Retinal pigment epithelial cell (primary cell): ENCODE measurements at regions not wholly inside any gene's neighbourhood (a gene's known extent, or its start where the extent isn't known, plus 50 kb on each side); places are given as distances from the start of the nearest gene placed in this dataset.

Experiments used
- DNase-seq: peaks from one replicate; pipeline ENCODE4 v3.0.0-alpha.2; 2010; ENCODE audit warnings: low read depth
- H3K4me3 ChIP-seq: 2 replicates; pipeline ENCODE4 v1.5.1; 2011; ENCODE audit warnings: mild to moderate bottlenecking, low read length, control low read depth, moderate library complexity
- CTCF ChIP-seq: conservative IDR thresholded peaks from 2 replicates; pipeline ENCODE4 v1.5.1; 2011; ENCODE audit warnings: low read depth, low read length, control low read depth, inconsistent platforms

- no peak overlapping the region for H3K4me3 ChIP-seq
- DNase-seq = no peak
- no peak for TF ChIP-seq CTCF
Measured at GRCh38 chr2:238629064-238629463, 202.3 kb downstream of the ASB1 start.

- TF ChIP-seq CTCF = no peak
- H3K4me3 ChIP-seq = no peak overlapping the region
- DNase-seq = no peak
Measured at GRCh38 chr2:238631491-238632180, 204.9 kb downstream of the ASB1 start.

GRCh38 chr2:238632181-238633060 is 205.7 kb downstream of the ASB1 start:
- TF ChIP-seq CTCF = no peak
- H3K4me3 ChIP-seq = no peak overlapping the region
- no peak for DNase-seq

GRCh38 chr2:238633426-238634328 is 206.9 kb downstream of the ASB1 start:
- no peak overlapping the region for H3K4me3 ChIP-seq
- no peak for TF ChIP-seq CTCF
- no peak for DNase-seq

GRCh38 chr2:238634701-238635357 is 208.1 kb downstream of the ASB1 start:
- no peak overlapping the region for H3K4me3 ChIP-seq

More at GRCh38 chr2:238634701-238635357, 208.1 kb downstream of the ASB1 start:
- DNase-seq = no peak
- TF ChIP-seq CTCF = no peak
